ENCODE measurements at regions not wholly inside any gene's neighbourhood (a gene's known extent, or its start where the extent isn't known, plus 50 kb on each side); places are given as distances from the start of the nearest gene placed in this dataset.
A peak's percentile ranks its signal among the peaks of the same experiment; 100 is the strongest.

- Histone ChIP-seq H3K4me1 (ENCODE audit: control insufficient read depth in 3 of 3, insufficient read depth in 2 of 3, low read depth in 1 of 3, low read length in 2 of 3) (no peaks in the 10 kb centered on the region), H3K27ac (ENCODE audit: low read depth in 1 of 3, low read length in 2 of 3) (no peak overlapping the region), H3K27me3 (ENCODE audit: control insufficient read depth in 3 of 3, insufficient read depth in 3 of 3, low read length in 3 of 3) (no peaks in the 10 kb centered on the region), H3K36me3 (ENCODE audit: control insufficient read depth in 3 of 3, insufficient read depth in 2 of 3, low read depth in 1 of 3, low read length in 3 of 3) (no peaks in the 10 kb centered on the region), H3K4me3 (ENCODE audit: low read depth in 1 of 3, low read length in 3 of 3) (no peak overlapping the region), H3K9me3 (ENCODE audit: control insufficient read depth in 2 of 2, insufficient read depth in 1 of 2, low read depth in 1 of 2, low read length in 1 of 2) (peaks cover 0 to 2% of the 10 kb centered on the region in 2 donors)
- DNase-seq: no peak
- WGBS, 3 donors: 72 to 86% (median 81%) methylated on average over 3 of the region's 3 CpGs
- FAIRE-seq: no peak
Observed at GRCh38 chr3:59339818-59340217, 290.0 kb upstream of the CFAP20DC start.

GRCh38 chr3:59338934-59339333 lies 289.1 kb upstream of the CFAP20DC start:
- WGBS, 3 donors: 39 to 62% (median 45%) methylated on average over 7 of the region's 7 CpGs
- no peak for FAIRE-seq

GRCh38 chr3:59335338-59335737 lies 285.5 kb upstream of the CFAP20DC start:
- H3K27ac ChIP-seq (ENCODE audit: low read depth in 1 of 3, low read length in 2 of 3): no peak overlapping the region
- WGBS, 3 donors: 79 to 93% (median 83%) methylated on average over 6 of the region's 6 CpGs
- H3K9me3 ChIP-seq (ENCODE audit: control insufficient read depth in 2 of 2, insufficient read depth in 1 of 2, low read depth in 1 of 2, low read length in 1 of 2): peaks cover 0 to 2% of the 10 kb centered on the region in 2 donors
- no peak overlapping the region for H3K4me3 ChIP-seq (ENCODE audit: low read depth in 1 of 3, low read length in 3 of 3)
- H3K36me3 ChIP-seq (ENCODE audit: control insufficient read depth in 3 of 3, insufficient read depth in 2 of 3, low read depth in 1 of 3, low read length in 3 of 3): no peaks in the 10 kb centered on the region
- peaks cover 0 to 6% (median 0%) of the 10 kb centered on the region in 3 donors for H3K4me1 ChIP-seq (ENCODE audit: control insufficient read depth in 3 of 3, insufficient read depth in 2 of 3, low read depth in 1 of 3, low read length in 2 of 3)
- H3K27me3 ChIP-seq (ENCODE audit: control insufficient read depth in 3 of 3, insufficient read depth in 3 of 3, low read length in 3 of 3): no peaks in the 10 kb centered on the region
- FAIRE-seq (no peak), DNase-seq (no peak)

More at GRCh38 chr3:59338934-59339333, 289.1 kb upstream of the CFAP20DC start:
- no peak for DNase-seq
- H3K27ac ChIP-seq (ENCODE audit: low read depth in 1 of 3, low read length in 2 of 3): no peak overlapping the region
- no peaks in the 10 kb centered on the region for H3K36me3 ChIP-seq (ENCODE audit: control insufficient read depth in 3 of 3, insufficient read depth in 2 of 3, low read depth in 1 of 3, low read length in 3 of 3)
- H3K9me3 ChIP-seq (ENCODE audit: control insufficient read depth in 2 of 2, insufficient read depth in 1 of 2, low read depth in 1 of 2, low read length in 1 of 2): peaks cover 0 to 2% of the 10 kb centered on the region in 2 donors
- H3K4me1 ChIP-seq (ENCODE audit: control insufficient read depth in 3 of 3, insufficient read depth in 2 of 3, low read depth in 1 of 3, low read length in 2 of 3): peaks cover 0 to 4% (median 0%) of the 10 kb centered on the region in 3 donors
- no peaks in the 10 kb centered on the region for H3K27me3 ChIP-seq (ENCODE audit: control insufficient read depth in 3 of 3, insufficient read depth in 3 of 3, low read length in 3 of 3)
- no peak overlapping the region for H3K4me3 ChIP-seq (ENCODE audit: low read depth in 1 of 3, low read length in 3 of 3)

GRCh38 chr3:59334585-59334984 lies 284.8 kb upstream of the CFAP20DC start:
- Histone ChIP-seq H3K4me1 (ENCODE audit: control insufficient read depth in 3 of 3, insufficient read depth in 2 of 3, low read depth in 1 of 3, low read length in 2 of 3) (peaks cover 0 to 6% (median 0%) of the 10 kb centered on the region in 3 donors), H3K9me3 (ENCODE audit: control insufficient read depth in 2 of 2, insufficient read depth in 1 of 2, low read depth in 1 of 2, low read length in 1 of 2) (peaks cover 0 to 2% of the 10 kb centered on the region in 2 donors), H3K27ac (ENCODE audit: low read depth in 1 of 3, low read length in 2 of 3) (no peak overlapping the region), H3K36me3 (ENCODE audit: control insufficient read depth in 3 of 3, insufficient read depth in 2 of 3, low read depth in 1 of 3, low read length in 3 of 3) (no peaks in the 10 kb centered on the region), H3K27me3 (ENCODE audit: control insufficient read depth in 3 of 3, insufficient read depth in 3 of 3, low read length in 3 of 3) (no peaks in the 10 kb centered on the region), H3K4me3 (ENCODE audit: low read depth in 1 of 3, low read length in 3 of 3) (no peak overlapping the region)
- no peak for FAIRE-seq
- peak; percentile 68 to 77 for DNase-seq
- WGBS, 3 donors: 5 to 71% (median 34%) methylated on average over 2 of the region's 2 CpGs

- Histone ChIP-seq H3K27me3 (ENCODE audit: control insufficient read depth in 3 of 3, insufficient read depth in 3 of 3, low read length in 3 of 3) (no peaks in the 10 kb centered on the region), H3K9me3 (ENCODE audit: control insufficient read depth in 2 of 2, insufficient read depth in 1 of 2, low read depth in 1 of 2, low read length in 1 of 2) (no peaks in the 10 kb centered on the region), H3K4me1 (ENCODE audit: control insufficient read depth in 3 of 3, insufficient read depth in 2 of 3, low read depth in 1 of 3, low read length in 2 of 3) (no peaks in the 10 kb centered on the region), H3K36me3 (ENCODE audit: control insufficient read depth in 3 of 3, insufficient read depth in 2 of 3, low read depth in 1 of 3, low read length in 3 of 3) (no peaks in the 10 kb centered on the region), H3K4me3 (ENCODE audit: low read depth in 1 of 3, low read length in 3 of 3) (no peak overlapping the region), H3K27ac (ENCODE audit: low read depth in 1 of 3, low read length in 2 of 3) (no peak overlapping the region)
- FAIRE-seq (no peak), DNase-seq (no peak)
- 77 to 83% (median 78%) methylated on average over 3 of the region's 3 CpGs for WGBS, 3 donors
Observed at GRCh38 chr3:59327376-59327808, 277.6 kb upstream of the CFAP20DC start.

- no peak for FAIRE-seq
- DNase-seq: no peak
- Histone ChIP-seq H3K4me3 (ENCODE audit: low read depth in 1 of 3, low read length in 3 of 3) (no peak overlapping the region), H3K36me3 (ENCODE audit: control insufficient read depth in 3 of 3, insufficient read depth in 2 of 3, low read depth in 1 of 3, low read length in 3 of 3) (no peaks in the 10 kb centered on the region), H3K9me3 (ENCODE audit: control insufficient read depth in 2 of 2, insufficient read depth in 1 of 2, low read depth in 1 of 2, low read length in 1 of 2) (no peaks in the 10 kb centered on the region), H3K4me1 (ENCODE audit: control insufficient read depth in 3 of 3, insufficient read depth in 2 of 3, low read depth in 1 of 3, low read length in 2 of 3) (no peaks in the 10 kb centered on the region), H3K27ac (ENCODE audit: low read depth in 1 of 3, low read length in 2 of 3) (no peak overlapping the region), H3K27me3 (ENCODE audit: control insufficient read depth in 3 of 3, insufficient read depth in 3 of 3, low read length in 3 of 3) (no peaks in the 10 kb centered on the region)
- WGBS, 3 donors: 78 to 84% (median 80%) methylated on average over 6 of the region's 6 CpGs
Observed at GRCh38 chr3:59326246-59327024, 276.6 kb upstream of the CFAP20DC start.

- Histone ChIP-seq H3K27me3 (ENCODE audit: control insufficient read depth in 3 of 3, insufficient read depth in 3 of 3, low read length in 3 of 3) (no peaks in the 10 kb centered on the region), H3K9me3 (ENCODE audit: control insufficient read depth in 2 of 2, insufficient read depth in 1 of 2, low read depth in 1 of 2, low read length in 1 of 2) (no peaks in the 10 kb centered on the region), H3K27ac (ENCODE audit: low read depth in 1 of 3, low read length in 2 of 3) (no peak overlapping the region), H3K36me3 (ENCODE audit: control insufficient read depth in 3 of 3, insufficient read depth in 2 of 3, low read depth in 1 of 3, low read length in 3 of 3) (no peaks in the 10 kb centered on the region), H3K4me1 (ENCODE audit: control insufficient read depth in 3 of 3, insufficient read depth in 2 of 3, low read depth in 1 of 3, low read length in 2 of 3) (no peaks in the 10 kb centered on the region), H3K4me3 (ENCODE audit: low read depth in 1 of 3, low read length in 3 of 3) (no peak overlapping the region)
- 78 to 87% (median 80%) methylated on average over 5 of the region's 5 CpGs for WGBS, 3 donors
- DNase-seq (no peak), FAIRE-seq (no peak)
Observed at GRCh38 chr3:59321881-59322540, 272.2 kb upstream of the CFAP20DC start.

GRCh38 chr3:59320080-59320479 lies 270.3 kb upstream of the CFAP20DC start:
- no peak overlapping the region for H3K4me3 ChIP-seq (ENCODE audit: low read depth in 1 of 3, low read length in 3 of 3)
- no peaks in the 10 kb centered on the region for H3K27me3 ChIP-seq (ENCODE audit: control insufficient read depth in 3 of 3, insufficient read depth in 3 of 3, low read length in 3 of 3)
- H3K27ac ChIP-seq (ENCODE audit: low read depth in 1 of 3, low read length in 2 of 3): no peak overlapping the region
- WGBS, 3 donors: 53 to 76% (median 73%) methylated on average over 4 of the region's 4 CpGs
- FAIRE-seq (no peak), DNase-seq (no peak)
- no peaks in the 10 kb centered on the region for H3K4me1 ChIP-seq (ENCODE audit: control insufficient read depth in 3 of 3, insufficient read depth in 2 of 3, low read depth in 1 of 3, low read length in 2 of 3)
- no peaks in the 10 kb centered on the region for H3K36me3 ChIP-seq (ENCODE audit: control insufficient read depth in 3 of 3, insufficient read depth in 2 of 3, low read depth in 1 of 3, low read length in 3 of 3)
- H3K9me3 ChIP-seq (ENCODE audit: control insufficient read depth in 2 of 2, insufficient read depth in 1 of 2, low read depth in 1 of 2, low read length in 1 of 2): no peaks in the 10 kb centered on the region

Data from small intestine (tissue), 7 donors.